C4-2B (cell line): ENCODE measurements at regions not wholly inside any gene's neighbourhood (a gene's known extent, or its start where the extent isn't known, plus 50 kb on each side); places are given as distances from the start of the nearest gene placed in this dataset.

Experiments used
- CTCF ChIP-seq: fragments of 450-650 bp; conservative IDR thresholded peaks from 2 replicates; pipeline ENCODE4 v1.5.1; 2017; ENCODE audit warnings: mild to moderate bottlenecking
- ZFX ChIP-seq: fragments of 450-650 bp; IDR thresholded peaks from 2 replicates; pipeline ENCODE4 v1.6.1; 2017

GRCh38 chr18:40613721-40614120, 1341.3 kb upstream of the PIK3C3 start:
- TF ChIP-seq CTCF (no peak), ZFX (no peak)
